ENCODE measurements at regions not wholly inside any gene's neighbourhood (a gene's known extent, or its start where the extent isn't known, plus 50 kb on each side); places are given as distances from the start of the nearest gene placed in this dataset.

- Mint-ChIP-seq H3K9me3 (no peaks in the 10 kb centered on the region; the same call in none of the 2 replicates), H3K4me1 (ENCODE audit: low read depth) (no peaks in the 10 kb centered on the region), H3K27me3 (ENCODE audit: insufficient read depth) (no peaks in the 10 kb centered on the region), H3K27ac (no peak overlapping the region), H3K36me3 (ENCODE audit: low read depth) (no peaks in the 10 kb centered on the region), H3K4me3 (no peak overlapping the region)
- no peak for TF ChIP-seq CTCF (IDR thresholded peaks at IDR 0.05)
- DNase-seq = no peak
Measured at GRCh38 chr1:177585302-177586220, 384.3 kb downstream of the SEC16B start.

- no peak overlapping the region for H3K27ac Mint-ChIP-seq
Measured at GRCh38 chr1:177573901-177574300, 396.0 kb downstream of the SEC16B start.

GRCh38 chr1:177571485-177572076 lies 398.3 kb downstream of the SEC16B start:
- H3K27ac Mint-ChIP-seq = no peak overlapping the region
- H3K9me3 Mint-ChIP-seq = peaks cover 13% of the 10 kb centered on the region
- H3K36me3 Mint-ChIP-seq (ENCODE audit: low read depth) = no peaks in the 10 kb centered on the region
- no peak for DNase-seq
- no peaks in the 10 kb centered on the region; the same call in 1 of the 2 replicates for H3K27me3 Mint-ChIP-seq (ENCODE audit: insufficient read depth)
- no peak overlapping the region for H3K4me3 Mint-ChIP-seq
- no peaks in the 10 kb centered on the region for H3K4me1 Mint-ChIP-seq (ENCODE audit: low read depth)
- TF ChIP-seq CTCF (IDR thresholded peaks at IDR 0.05) = no peak

More at GRCh38 chr1:177573901-177574300, 396.0 kb downstream of the SEC16B start:
- Mint-ChIP-seq H3K4me3 (no peak overlapping the region), H3K4me1 (ENCODE audit: low read depth) (no peaks in the 10 kb centered on the region), H3K9me3 (peaks cover 13% of the 10 kb centered on the region), H3K27me3 (ENCODE audit: insufficient read depth) (no peaks in the 10 kb centered on the region; the same call in 1 of the 2 replicates), H3K36me3 (ENCODE audit: low read depth) (no peaks in the 10 kb centered on the region)
- no peak for TF ChIP-seq CTCF (IDR thresholded peaks at IDR 0.05)
- no peak for DNase-seq

- no peak overlapping the region for H3K4me3 Mint-ChIP-seq
- no peak for DNase-seq
- TF ChIP-seq CTCF (IDR thresholded peaks at IDR 0.05) = no peak
- no peaks in the 10 kb centered on the region for H3K36me3 Mint-ChIP-seq (ENCODE audit: low read depth)
- peaks cover 13% of the 10 kb centered on the region for H3K9me3 Mint-ChIP-seq
- no peaks in the 10 kb centered on the region for H3K27me3 Mint-ChIP-seq (ENCODE audit: insufficient read depth)
- no peaks in the 10 kb centered on the region for H3K4me1 Mint-ChIP-seq (ENCODE audit: low read depth)
- no peak overlapping the region for H3K27ac Mint-ChIP-seq
Measured at GRCh38 chr1:177571076-177571475, 398.8 kb downstream of the SEC16B start.

- Mint-ChIP-seq H3K4me1 (ENCODE audit: low read depth) (no peaks in the 10 kb centered on the region), H3K4me3 (no peak overlapping the region), H3K27ac (no peak overlapping the region), H3K27me3 (ENCODE audit: insufficient read depth) (no peaks in the 10 kb centered on the region), H3K9me3 (peaks cover 13% of the 10 kb centered on the region), H3K36me3 (ENCODE audit: low read depth) (no peaks in the 10 kb centered on the region)
- TF ChIP-seq CTCF (IDR thresholded peaks at IDR 0.05) = no peak
- DNase-seq = no peak
Measured at GRCh38 chr1:177569476-177569875, 398.7 kb downstream of the BRINP2 start.
